ENCODE measurements at regions not wholly inside any gene's neighbourhood (a gene's known extent, or its start where the extent isn't known, plus 50 kb on each side); places are given as distances from the start of the nearest gene placed in this dataset.

DNA sequence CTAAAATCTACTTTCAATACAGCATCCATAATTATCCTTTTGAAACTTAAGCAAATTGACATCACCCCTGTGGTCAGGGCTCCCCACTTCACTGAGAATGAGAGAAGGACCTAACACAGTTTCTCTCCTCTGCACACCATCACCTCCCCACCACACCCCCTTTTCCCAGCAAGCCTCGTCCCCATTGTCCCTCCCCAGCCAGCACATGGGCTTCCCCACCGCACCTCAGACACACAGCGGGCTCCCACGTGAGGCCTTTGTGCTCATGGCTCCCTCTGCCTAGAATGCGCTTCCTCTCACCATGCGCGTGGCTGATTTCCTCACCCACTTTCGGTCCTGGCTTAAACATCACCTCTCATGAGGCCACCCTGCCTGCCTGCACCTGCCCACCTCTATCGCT lies 639.0 kb upstream of the FRG1 start:
- DNase-seq (ENCODE audit: low read depth): no peak
- no peak overlapping the region for H3K4me3 ChIP-seq (ENCODE audit: low read depth, low read length)
- TF ChIP-seq, protein P1, sequence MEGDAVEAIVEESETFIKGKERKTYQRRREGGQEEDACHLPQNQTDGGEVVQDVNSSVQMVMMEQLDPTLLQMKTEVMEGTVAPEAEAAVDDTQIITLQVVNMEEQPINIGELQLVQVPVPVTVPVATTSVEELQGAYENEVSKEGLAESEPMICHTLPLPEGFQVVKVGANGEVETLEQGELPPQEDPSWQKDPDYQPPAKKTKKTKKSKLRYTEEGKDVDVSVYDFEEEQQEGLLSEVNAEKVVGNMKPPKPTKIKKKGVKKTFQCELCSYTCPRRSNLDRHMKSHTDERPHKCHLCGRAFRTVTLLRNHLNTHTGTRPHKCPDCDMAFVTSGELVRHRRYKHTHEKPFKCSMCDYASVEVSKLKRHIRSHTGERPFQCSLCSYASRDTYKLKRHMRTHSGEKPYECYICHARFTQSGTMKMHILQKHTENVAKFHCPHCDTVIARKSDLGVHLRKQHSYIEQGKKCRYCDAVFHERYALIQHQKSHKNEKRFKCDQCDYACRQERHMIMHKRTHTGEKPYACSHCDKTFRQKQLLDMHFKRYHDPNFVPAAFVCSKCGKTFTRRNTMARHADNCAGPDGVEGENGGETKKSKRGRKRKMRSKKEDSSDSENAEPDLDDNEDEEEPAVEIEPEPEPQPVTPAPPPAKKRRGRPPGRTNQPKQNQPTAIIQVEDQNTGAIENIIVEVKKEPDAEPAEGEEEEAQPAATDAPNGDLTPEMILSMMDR (IDR thresholded peaks at IDR 0.05; ENCODE audit: control insufficient read depth, extremely low read depth, insufficient read depth): no peak

DNA sequence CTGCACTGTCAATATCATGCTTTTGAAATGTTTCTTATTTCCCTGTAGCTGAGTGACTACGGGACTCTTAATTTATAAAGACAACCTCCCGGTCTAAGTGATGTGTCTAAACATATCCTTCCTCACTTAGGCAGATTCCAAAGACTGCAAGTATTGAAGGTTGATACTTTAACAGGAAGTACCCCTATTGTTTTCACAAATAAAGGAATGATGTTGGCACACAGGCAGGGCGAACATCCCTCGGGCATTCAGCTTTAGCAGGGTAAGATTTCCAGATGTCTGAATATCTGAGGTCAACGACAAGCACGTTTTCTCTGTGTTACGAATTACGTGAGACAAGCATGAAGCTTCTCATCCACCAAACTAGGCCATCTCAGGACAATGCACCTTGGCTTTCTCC lies 638.0 kb upstream of the FRG1 start:
- no peak overlapping the region for H3K4me3 ChIP-seq (ENCODE audit: low read depth, low read length)
- TF ChIP-seq, protein P1 (IDR thresholded peaks at IDR 0.05; ENCODE audit: control insufficient read depth, extremely low read depth, insufficient read depth): no peak
- DNase-seq (ENCODE audit: low read depth): no peak

DNA sequence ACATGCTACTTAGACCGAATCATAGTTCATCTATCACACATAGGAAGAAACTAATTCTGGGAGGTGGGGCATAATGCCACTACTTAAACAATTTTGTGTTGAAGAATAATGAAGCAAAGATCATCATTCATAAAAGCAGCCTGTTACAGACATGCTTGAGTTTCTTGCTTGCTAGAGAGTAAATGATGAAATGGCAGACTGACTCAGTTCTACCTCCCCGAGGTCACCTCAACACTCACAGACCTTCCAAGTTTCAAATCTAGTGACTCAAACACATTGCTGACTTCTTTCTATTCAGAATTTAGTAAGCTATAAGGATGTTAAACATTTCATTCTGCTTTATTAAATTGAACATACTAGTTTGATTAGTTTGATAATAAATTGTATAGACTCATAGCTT lies 636.5 kb upstream of the FRG1 start:
- TF ChIP-seq, protein P1 (IDR thresholded peaks at IDR 0.05; ENCODE audit: control insufficient read depth, extremely low read depth, insufficient read depth): no peak
- no peak for DNase-seq (ENCODE audit: low read depth)
- no peak overlapping the region for H3K4me3 ChIP-seq (ENCODE audit: low read depth, low read length)

DNA sequence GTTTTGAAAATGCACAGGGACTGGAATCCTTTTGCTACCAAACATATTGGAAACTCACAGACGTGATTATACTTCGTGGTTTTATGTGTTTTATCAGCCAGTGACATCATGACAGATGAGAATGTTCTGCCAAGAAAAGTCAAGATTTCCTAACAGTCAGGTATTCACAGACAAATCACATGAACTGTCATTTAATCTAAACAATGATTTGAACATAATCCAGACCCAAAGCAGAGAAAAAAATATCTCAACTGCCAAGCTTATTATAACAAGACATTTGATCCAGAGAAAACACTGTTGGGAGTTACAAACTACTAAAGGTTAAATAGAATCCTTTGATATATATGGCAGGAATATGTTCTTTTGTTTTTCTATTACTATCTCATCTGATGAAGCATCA lies 635.9 kb upstream of the FRG1 start:
- DNase-seq (ENCODE audit: low read depth): no peak
- TF ChIP-seq, protein P1 (IDR thresholded peaks at IDR 0.05; ENCODE audit: control insufficient read depth, extremely low read depth, insufficient read depth): no peak
- no peak overlapping the region for H3K4me3 ChIP-seq (ENCODE audit: low read depth, low read length)

DNA sequence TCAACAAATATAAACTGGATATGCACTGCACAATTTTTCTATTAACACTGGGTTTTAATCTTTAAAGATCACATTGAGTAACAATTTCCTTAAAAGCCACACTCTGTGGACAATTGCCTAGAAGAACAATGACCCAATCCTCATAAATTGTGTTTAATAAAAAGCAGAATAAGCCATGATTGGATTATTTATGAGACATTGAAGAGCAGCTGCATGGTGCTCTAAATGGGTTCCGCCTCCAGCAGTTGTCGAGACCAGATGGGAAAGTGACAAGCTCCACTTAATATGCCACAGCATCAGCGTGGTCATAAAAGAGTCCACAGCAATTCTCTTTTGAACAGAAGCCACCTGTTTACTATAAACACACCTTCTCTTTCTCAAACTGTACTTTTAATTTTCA lies 635.2 kb upstream of the FRG1 start:
- no peak for DNase-seq (ENCODE audit: low read depth)
- H3K4me3 ChIP-seq (ENCODE audit: low read depth, low read length): no peak overlapping the region
- TF ChIP-seq, protein P1 (IDR thresholded peaks at IDR 0.05; ENCODE audit: control insufficient read depth, extremely low read depth, insufficient read depth): no peak

DNA sequence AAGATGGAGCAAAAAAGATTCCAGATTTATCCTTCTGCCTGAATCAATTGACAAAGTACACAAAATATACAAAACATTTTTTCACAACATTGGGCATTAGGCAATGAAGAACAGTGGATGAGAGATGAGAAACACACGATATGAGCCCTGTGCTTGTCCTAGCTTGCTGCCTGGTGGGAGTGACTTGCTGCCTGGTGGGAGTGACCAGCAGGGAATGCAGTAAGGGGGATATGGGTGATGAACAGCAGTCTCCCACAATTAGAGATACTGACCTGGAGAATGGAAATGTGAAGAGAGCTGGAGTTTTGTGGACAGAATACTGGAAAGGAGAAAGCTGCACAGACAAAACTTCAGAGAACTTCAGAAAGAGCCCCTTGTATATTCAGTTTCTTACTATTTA lies 629.4 kb upstream of the FRG1 start:
- TF ChIP-seq, protein P1 (IDR thresholded peaks at IDR 0.05; ENCODE audit: control insufficient read depth, extremely low read depth, insufficient read depth): no peak
- H3K4me3 ChIP-seq (ENCODE audit: low read depth, low read length): no peak overlapping the region
- DNase-seq (ENCODE audit: low read depth): no peak

DNA sequence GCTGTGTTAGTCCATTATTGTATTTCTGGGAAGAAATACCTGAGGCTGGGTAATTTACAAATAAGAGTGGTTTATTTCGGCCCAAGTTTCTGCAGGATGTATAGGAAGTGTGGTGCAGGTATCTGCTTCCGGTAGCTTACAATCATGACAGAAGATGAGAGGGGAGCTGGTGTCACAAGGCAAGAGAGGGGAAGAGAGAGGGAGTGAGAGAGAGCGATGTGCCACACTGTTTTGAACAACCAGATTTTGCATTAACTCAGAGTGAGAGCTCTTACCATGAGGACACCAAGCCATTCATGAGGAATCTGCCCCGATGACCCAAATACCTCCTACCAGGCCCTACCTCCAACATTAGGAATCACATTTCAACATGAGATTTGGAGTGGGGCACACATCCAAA lies 627.6 kb upstream of the FRG1 start:
- TF ChIP-seq, protein P1 (IDR thresholded peaks at IDR 0.05; ENCODE audit: control insufficient read depth, extremely low read depth, insufficient read depth): no peak
- no peak overlapping the region for H3K4me3 ChIP-seq (ENCODE audit: low read depth, low read length)
- no peak for DNase-seq (ENCODE audit: low read depth)
